Caco-2 (cell line): ENCODE measurements at regions not wholly inside any gene's neighbourhood (a gene's known extent, or its start where the extent isn't known, plus 50 kb on each side); places are given as distances from the start of the nearest gene placed in this dataset.

Experiments
- BruUV-seq: library from RNA; stranded (reverse); fragments of 400-500 nt; replicated peaks from 2 replicates; lab custom pipeline; 2021; lab: Mats Ljungman, UMichigan
- CTCF ChIA-PET: fragments of 300-600 bp; sonication (Branson Sonifier 250); formaldehyde crosslinking; loops from one replicate; lab custom pipeline; 2022; ENCODE audit warnings: antibody characterized with exemption; lab: Charles Lee
- POLR2A ChIA-PET: fragments of 300-600 bp; sonication (Branson Sonifier 250); formaldehyde crosslinking; loops from one replicate; lab custom pipeline; 2022; ENCODE audit warnings: antibody characterized with exemption; lab: Charles Lee
- DNase-seq, 2 experiments: peaks; one replicate each; pipeline versions ENCODE4 v3.0.0 to v3.0.0-alpha.2; 2020 to 2022
- H3K27me3 ChIP-seq: replicated peaks from 2 replicates; pipeline ENCODE4 v1.6.0; 2011; ENCODE audit warnings: low read length; ENCODE audit not compliant: control insufficient read depth, insufficient read depth
- H3K36me3 ChIP-seq: 2 replicates; pipeline ENCODE4 v1.5.1; 2011; ENCODE audit warnings: low read length; ENCODE audit not compliant: control insufficient read depth, insufficient read depth
- H3K4me1 ChIP-seq: fragments of 250-450 bp; sonication (Bioruptor Pico); 2 replicates; pipeline ENCODE4 v1.5.1; 2020; ENCODE audit warnings: mild to moderate bottlenecking
- H3K4me3 ChIP-seq: 2 replicates; pipeline ENCODE4 v1.5.1; 2011; ENCODE audit warnings: low read depth, mild to moderate bottlenecking, control low read depth, low read length
- H3K9me3 ChIP-seq: fragments of 250-450 bp; sonication (Bioruptor Pico); 2 replicates; pipeline ENCODE4 v1.5.1; 2020; ENCODE audit warnings: mild to moderate bottlenecking, moderate library complexity
- H3K27ac Mint-ChIP-seq: one replicate; pipeline ENCODE4 v1.8.0; 2022; ENCODE audit warnings: mixed read lengths; ENCODE audit not compliant: unreplicated experiment
- H3K27me3 Mint-ChIP-seq: one replicate; pipeline ENCODE4 v1.8.0; 2022; ENCODE audit warnings: mixed read lengths; ENCODE audit not compliant: insufficient read depth, unreplicated experiment
- H3K36me3 Mint-ChIP-seq: one replicate; pipeline ENCODE4 v1.8.0; 2022; ENCODE audit warnings: mild to moderate bottlenecking, mixed read lengths; ENCODE audit not compliant: insufficient read depth, unreplicated experiment
- H3K4me1 Mint-ChIP-seq: one replicate; pipeline ENCODE4 v1.8.0; 2022; ENCODE audit warnings: low read depth, mixed read lengths; ENCODE audit not compliant: unreplicated experiment
- H3K4me3 Mint-ChIP-seq: one replicate; pipeline ENCODE4 v1.8.0; 2022; ENCODE audit warnings: mild to moderate bottlenecking, moderate library complexity, mixed read lengths; ENCODE audit not compliant: unreplicated experiment
- H3K9me3 Mint-ChIP-seq: one replicate; pipeline ENCODE4 v1.8.0; 2022; ENCODE audit warnings: mixed read lengths; ENCODE audit not compliant: unreplicated experiment
- intact Hi-C: fragments of 100-400 bp; cut with micrococcal nuclease; formaldehyde crosslinking; loops from one replicate; pipeline ENCODE4 v1.10.0; 2022; ENCODE audit not compliant: unreplicated experiment
- TF ChIP-seq, protein P1 (sequence below), 2 experiments: fragments of 200-600 bp in 1 of 2; IDR thresholded peaks; 1 replicate in 1 of 2; 2 replicates in 1 of 2; pipeline versions ENCODE4 v1.5.1 to v1.8.0; 2011 to 2022; ENCODE audit warnings: antibody characterized with exemption in 1 of 2, control low read depth in 1 of 2, inconsistent platforms in 1 of 2, low read depth in 1 of 2, low read length in 1 of 2, mild to moderate bottlenecking in 1 of 2, moderate library complexity in 1 of 2; ENCODE audit not compliant: insufficient read depth in 1 of 2, severe bottlenecking in 1 of 2, unreplicated experiment in 1 of 2

DNA sequence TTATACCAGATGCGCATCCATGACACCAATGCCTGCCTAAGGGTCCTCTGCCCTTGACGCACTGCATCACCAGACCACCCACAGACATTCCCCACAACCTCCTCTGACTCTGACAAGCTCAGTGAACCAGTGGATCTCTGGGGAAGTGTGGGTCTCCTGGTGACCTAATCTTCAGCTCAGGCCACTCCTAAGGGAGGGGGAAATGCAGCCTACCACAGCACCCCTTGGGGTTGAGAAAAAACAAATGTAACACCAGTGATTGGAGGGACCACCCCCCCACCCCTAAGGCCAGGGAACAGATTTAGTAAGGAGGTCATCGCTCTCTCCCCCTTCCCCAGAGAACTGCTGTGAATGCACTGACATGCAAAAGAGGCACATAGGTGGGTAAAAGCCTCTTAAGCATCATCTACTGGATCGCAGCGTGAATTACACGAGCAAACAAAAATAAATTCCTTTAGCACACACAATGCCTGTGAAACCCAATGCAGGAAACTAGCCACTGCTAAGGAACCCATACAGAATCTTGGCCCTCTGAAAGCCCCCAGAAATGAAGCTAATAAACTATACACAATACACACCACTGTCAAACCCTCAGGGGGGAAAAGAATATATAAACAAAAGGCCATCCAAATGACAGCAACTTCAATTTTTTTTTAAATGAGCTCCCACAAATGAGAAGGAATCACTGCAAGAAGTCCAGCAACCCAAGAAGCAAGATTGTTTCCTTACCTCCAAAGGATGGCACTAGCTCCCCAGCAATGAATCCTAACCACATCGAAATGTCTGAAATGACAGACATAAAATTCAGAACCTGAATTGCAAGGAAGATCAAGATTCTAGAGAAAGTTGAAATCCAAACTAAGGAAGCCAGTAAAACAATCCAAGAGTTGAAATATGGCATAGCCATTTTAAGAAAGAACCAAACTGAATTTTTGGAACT, 513.7 kb upstream of the PTGER4 start:
- intact Hi-C loops, result no loop called here
- BruUV-seq, result no TSS peak
- no peak for DNase-seq

GRCh38 chr5:40165106-40165788, 514.5 kb upstream of the PTGER4 start:
- CTCF ChIA-PET, result no interaction called here
- Mint-ChIP-seq H3K36me3 (no peaks in the 10 kb centered on the region), H3K4me1 (no peaks in the 10 kb centered on the region), H3K27me3 (peaks cover 2% of the 10 kb centered on the region), H3K27ac (no peak overlapping the region), H3K9me3 (peaks cover 8% of the 10 kb centered on the region), H3K4me3 (no peak overlapping the region)
- DNase-seq, result no peak
- TF ChIP-seq, protein P1, sequence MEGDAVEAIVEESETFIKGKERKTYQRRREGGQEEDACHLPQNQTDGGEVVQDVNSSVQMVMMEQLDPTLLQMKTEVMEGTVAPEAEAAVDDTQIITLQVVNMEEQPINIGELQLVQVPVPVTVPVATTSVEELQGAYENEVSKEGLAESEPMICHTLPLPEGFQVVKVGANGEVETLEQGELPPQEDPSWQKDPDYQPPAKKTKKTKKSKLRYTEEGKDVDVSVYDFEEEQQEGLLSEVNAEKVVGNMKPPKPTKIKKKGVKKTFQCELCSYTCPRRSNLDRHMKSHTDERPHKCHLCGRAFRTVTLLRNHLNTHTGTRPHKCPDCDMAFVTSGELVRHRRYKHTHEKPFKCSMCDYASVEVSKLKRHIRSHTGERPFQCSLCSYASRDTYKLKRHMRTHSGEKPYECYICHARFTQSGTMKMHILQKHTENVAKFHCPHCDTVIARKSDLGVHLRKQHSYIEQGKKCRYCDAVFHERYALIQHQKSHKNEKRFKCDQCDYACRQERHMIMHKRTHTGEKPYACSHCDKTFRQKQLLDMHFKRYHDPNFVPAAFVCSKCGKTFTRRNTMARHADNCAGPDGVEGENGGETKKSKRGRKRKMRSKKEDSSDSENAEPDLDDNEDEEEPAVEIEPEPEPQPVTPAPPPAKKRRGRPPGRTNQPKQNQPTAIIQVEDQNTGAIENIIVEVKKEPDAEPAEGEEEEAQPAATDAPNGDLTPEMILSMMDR (IDR thresholded peaks at IDR 0.05; ENCODE audit: insufficient read depth in 1 of 2, low read depth in 1 of 2, low read length in 1 of 2, severe bottlenecking in 1 of 2, unreplicated experiment in 1 of 2), result no peak
- Histone ChIP-seq H3K9me3 (no peaks in the 10 kb centered on the region), H3K4me3 (no peak overlapping the region), H3K4me1 (no peaks in the 10 kb centered on the region), H3K27me3 (no peaks in the 10 kb centered on the region), H3K36me3 (no peaks in the 10 kb centered on the region)
- BruUV-seq, result no TSS peak
- intact Hi-C loops, result no loop called here
- POLR2A ChIA-PET, result no interaction called here

More for the DNA sequence above, 513.7 kb upstream of the PTGER4 start:
- H3K27me3 Mint-ChIP-seq, result peaks cover under 1% of the 10 kb centered on the region
- H3K4me3 Mint-ChIP-seq, result no peak overlapping the region
- TF ChIP-seq, protein P1 (IDR thresholded peaks at IDR 0.05; ENCODE audit: insufficient read depth in 1 of 2, low read depth in 1 of 2, low read length in 1 of 2, severe bottlenecking in 1 of 2, unreplicated experiment in 1 of 2), result no peak
- H3K9me3 Mint-ChIP-seq, result peaks cover 16% of the 10 kb centered on the region
- H3K27me3 ChIP-seq, result no peaks in the 10 kb centered on the region
- ChIA-PET CTCF (no interaction called here), POLR2A (no interaction called here)
- H3K4me1 ChIP-seq, result no peaks in the 10 kb centered on the region
- H3K36me3 Mint-ChIP-seq, result no peaks in the 10 kb centered on the region
- H3K36me3 ChIP-seq, result no peaks in the 10 kb centered on the region
- H3K4me3 ChIP-seq, result no peak overlapping the region
- no peak overlapping the region for H3K27ac Mint-ChIP-seq
- no peaks in the 10 kb centered on the region for H3K9me3 ChIP-seq
- no peaks in the 10 kb centered on the region for H3K4me1 Mint-ChIP-seq

DNA sequence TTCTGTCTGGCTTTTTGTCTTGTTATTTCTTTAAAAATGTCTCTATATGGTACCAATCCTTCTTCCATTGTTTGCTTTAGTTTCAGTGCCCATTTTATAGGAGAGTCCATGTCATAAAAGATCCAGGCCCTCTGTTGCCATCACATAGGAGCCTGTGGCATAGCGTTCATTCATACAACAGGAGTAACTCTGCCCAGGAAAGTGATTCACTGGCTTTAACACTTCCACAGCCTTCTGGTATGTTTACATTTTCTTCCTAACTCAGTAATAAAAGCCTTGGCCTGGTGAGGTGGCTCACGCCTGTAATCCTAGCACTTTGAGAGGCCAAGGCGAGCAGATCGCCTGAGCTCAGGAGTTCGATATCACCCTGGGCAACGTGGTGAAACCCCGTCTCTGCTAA, 519.3 kb upstream of the PTGER4 start:
- H3K4me1 Mint-ChIP-seq, result no peaks in the 10 kb centered on the region
- H3K27me3 ChIP-seq, result no peaks in the 10 kb centered on the region
- intact Hi-C loops, result no loop called here
- POLR2A ChIA-PET, result no interaction called here
- TF ChIP-seq, protein P1 (IDR thresholded peaks at IDR 0.05; ENCODE audit: insufficient read depth in 1 of 2, low read depth in 1 of 2, low read length in 1 of 2, severe bottlenecking in 1 of 2, unreplicated experiment in 1 of 2), result no peak
- no peaks in the 10 kb centered on the region for H3K36me3 ChIP-seq
- no peaks in the 10 kb centered on the region for H3K9me3 Mint-ChIP-seq
- no peaks in the 10 kb centered on the region for H3K36me3 Mint-ChIP-seq
- H3K9me3 ChIP-seq, result no peaks in the 10 kb centered on the region
- no TSS peak for BruUV-seq
- H3K4me3 ChIP-seq, result no peak overlapping the region
- CTCF ChIA-PET, result no interaction called here
- no peak overlapping the region for H3K4me3 Mint-ChIP-seq
- H3K27ac Mint-ChIP-seq, result no peak overlapping the region
- H3K4me1 ChIP-seq, result no peaks in the 10 kb centered on the region
- no peak for DNase-seq
- H3K27me3 Mint-ChIP-seq, result peaks cover 2% of the 10 kb centered on the region
